H9 (cell line): ENCODE measurements at regions not wholly inside any gene's neighbourhood (a gene's known extent, or its start where the extent isn't known, plus 50 kb on each side); places are given as distances from the start of the nearest gene placed in this dataset.

ENCODE experiments used
- DNase-seq: peaks from one replicate; pipeline ENCODE4 v3.0.0-alpha.2; 2017
- H2AFZ ChIP-seq: one replicate; pipeline ENCODE4 v1.6.1; 2013; ENCODE audit warnings: mild to moderate bottlenecking, low read length, control low read depth, moderate library complexity
- H2AK5ac ChIP-seq: 2 replicates; pipeline ENCODE4 v1.6.1; 2013; ENCODE audit warnings: low read length, control low read depth, mixed read lengths; ENCODE audit not compliant: insufficient read length
- H2BK120ac ChIP-seq: one replicate; pipeline ENCODE4 v1.6.1; 2013; ENCODE audit warnings: low read depth, mild to moderate bottlenecking, low read length, control low read depth, inconsistent platforms; ENCODE audit not compliant: poor library complexity, severe bottlenecking
- H2BK12ac ChIP-seq: 2 replicates; pipeline ENCODE4 v1.6.1; 2013; ENCODE audit warnings: low read length, control low read depth, mixed read lengths, low read depth; ENCODE audit not compliant: insufficient read length
- H2BK15ac ChIP-seq: 2 replicates; pipeline ENCODE4 v1.6.1; 2013; ENCODE audit warnings: low read depth, low read length, control low read depth
- H2BK20ac ChIP-seq: one replicate; pipeline ENCODE4 v1.6.1; 2013; ENCODE audit warnings: low read depth, mild to moderate bottlenecking, low read length, control low read depth, inconsistent platforms; ENCODE audit not compliant: poor library complexity, severe bottlenecking
- H2BK5ac ChIP-seq: 2 replicates; pipeline ENCODE4 v1.6.1; 2013; ENCODE audit warnings: low read length, control low read depth, mixed read lengths; ENCODE audit not compliant: insufficient read length
- H3K14ac ChIP-seq: 2 replicates; pipeline ENCODE4 v1.6.1; 2013; ENCODE audit warnings: low read length, control low read depth; ENCODE audit not compliant: insufficient read depth
- H3K18ac ChIP-seq: 2 replicates; pipeline ENCODE4 v1.6.1; 2013; ENCODE audit warnings: low read depth, mild to moderate bottlenecking, mixed read lengths, low read length, control low read depth; ENCODE audit not compliant: insufficient read length
- H3K23ac ChIP-seq: 2 replicates; pipeline ENCODE4 v1.6.1; 2013; ENCODE audit warnings: low read length, control low read depth, mixed read lengths, low read depth; ENCODE audit not compliant: insufficient read length
- H3K23me2 ChIP-seq: 2 replicates; pipeline ENCODE4 v1.6.1; 2013; ENCODE audit warnings: low read depth, mild to moderate bottlenecking, mixed read lengths, low read length, control low read depth; ENCODE audit not compliant: insufficient read length, poor library complexity, severe bottlenecking
- H3K27ac ChIP-seq: 2 replicates; pipeline ENCODE4 v1.5.1; 2013; ENCODE audit warnings: low read length, control low read depth, mixed read lengths, low read depth; ENCODE audit not compliant: insufficient read length
- H3K27me3 ChIP-seq: 2 replicates; pipeline ENCODE4 v1.6.1; 2013; ENCODE audit warnings: low read length, control low read depth, inconsistent platforms; ENCODE audit not compliant: insufficient read depth
- H3K4ac ChIP-seq: 2 replicates; pipeline ENCODE4 v1.6.1; 2013; ENCODE audit warnings: low read depth, mild to moderate bottlenecking, control low read depth, inconsistent platforms, low read length, moderate library complexity
- H3K4me1 ChIP-seq: 2 replicates; pipeline ENCODE4 v1.6.1; 2013; ENCODE audit warnings: low read length, control low read depth, inconsistent platforms; ENCODE audit not compliant: insufficient read depth
- H3K4me2 ChIP-seq: 2 replicates; pipeline ENCODE4 v1.6.1; 2013; ENCODE audit warnings: low read length, control low read depth, mixed read lengths; ENCODE audit not compliant: insufficient read length, insufficient read depth
- H3K56ac ChIP-seq: 2 replicates; pipeline ENCODE4 v1.6.1; 2013; ENCODE audit warnings: low read depth, mild to moderate bottlenecking, mixed read lengths, low read length, control low read depth; ENCODE audit not compliant: insufficient read length
- H3K79me1 ChIP-seq: 2 replicates; pipeline ENCODE4 v1.6.1; 2013; ENCODE audit warnings: low read depth, mild to moderate bottlenecking, moderate library complexity, low read length, control low read depth, inconsistent platforms; ENCODE audit not compliant: insufficient read depth, poor library complexity, severe bottlenecking
- H3K79me2 ChIP-seq: 2 replicates; pipeline ENCODE4 v1.6.1; 2013; ENCODE audit warnings: low read length, control low read depth, inconsistent platforms; ENCODE audit not compliant: insufficient read depth
- H3K9ac ChIP-seq: 2 replicates; pipeline ENCODE4 v1.6.1; 2013; ENCODE audit warnings: low read length, control low read depth, mixed read lengths; ENCODE audit not compliant: insufficient read length; ENCODE audit errors: extremely low read depth
- H3K9me3 ChIP-seq: one replicate; pipeline ENCODE4 v1.6.1; 2013; ENCODE audit warnings: low read depth, low read length, inconsistent platforms; ENCODE audit not compliant: control insufficient read depth
- H3T11ph ChIP-seq: one replicate; pipeline ENCODE4 v1.6.1; 2013; ENCODE audit warnings: mild to moderate bottlenecking, low read length, control low read depth, inconsistent platforms
- H4K20me1 ChIP-seq: one replicate; pipeline ENCODE4 v1.6.1; 2013; ENCODE audit not compliant: control insufficient read depth, insufficient read length, insufficient read depth
- H4K5ac ChIP-seq: 2 replicates; pipeline ENCODE4 v1.6.1; 2013; ENCODE audit warnings: low read depth, mild to moderate bottlenecking, mixed read lengths, low read length, control low read depth; ENCODE audit not compliant: insufficient read length
- H4K8ac ChIP-seq: replicated peaks from 2 replicates; pipeline ENCODE4 v1.6.1; 2013; ENCODE audit warnings: low read length, control low read depth, mixed read lengths, low read depth; ENCODE audit not compliant: insufficient read length
- H4K91ac ChIP-seq: 2 replicates; pipeline ENCODE4 v1.6.1; 2013; ENCODE audit warnings: low read depth, mild to moderate bottlenecking, moderate library complexity, mixed read lengths, low read length, control low read depth; ENCODE audit not compliant: insufficient read length
- H3K27ac Mint-ChIP-seq, 3 experiments: 2 replicates in 2 of 3; 3 replicates in 1 of 3; pipeline ENCODE4 v1.8.0; 2020 to 2021; ENCODE audit warnings: mixed read lengths in 3 of 3, mild to moderate bottlenecking in 1 of 3, moderate library complexity in 1 of 3
- H3K27me3 Mint-ChIP-seq: 2 replicates; pipeline ENCODE4 v1.8.0; 2021; ENCODE audit warnings: low read depth, mild to moderate bottlenecking, moderate library complexity, mixed read lengths
- H3K36me3 Mint-ChIP-seq, 3 experiments: 2 replicates in 2 of 3; 3 replicates in 1 of 3; pipeline ENCODE4 v1.8.0; 2020 to 2021; ENCODE audit warnings: low read depth in 3 of 3, mixed read lengths in 3 of 3; ENCODE audit not compliant: insufficient read depth in 1 of 3
- H3K4me1 Mint-ChIP-seq, 2 experiments: 2 replicates each; pipeline ENCODE4 v1.8.0; 2020; ENCODE audit warnings: mixed read lengths in 2 of 2
- H3K4me3 Mint-ChIP-seq, 2 experiments: 2 replicates in 1 of 2; 3 replicates in 1 of 2; pipeline ENCODE4 v1.8.0; 2020 to 2021; ENCODE audit warnings: mild to moderate bottlenecking in 2 of 2, mixed read lengths in 2 of 2, moderate library complexity in 1 of 2
- H3K9me3 Mint-ChIP-seq, 2 experiments: 2 replicates in 1 of 2; 3 replicates in 1 of 2; pipeline ENCODE4 v1.8.0; 2020; ENCODE audit warnings: mild to moderate bottlenecking in 2 of 2, mixed read lengths in 2 of 2, moderate library complexity in 1 of 2
- CTCF ChIP-seq: fragments of 200-600 bp; sonication (generic); conservative IDR thresholded peaks from 3 replicates; pipeline ENCODE4 v1.8.0; 2021; ENCODE audit warnings: antibody characterized with exemption, mild to moderate bottlenecking
- WGBS: extraction: QIAGEN DNeasy Blood & Tissue Kit; methylation state at CpG from one replicate; pipeline ENCODE4 v1.1.7; 2013; ENCODE audit warnings: missing lambda C conversion rate, low lambda C conversion rate, mixed read lengths; ENCODE audit not compliant: insufficient read length; ENCODE audit errors: extremely low coverage; 5-methylcytosine and 5-hydroxymethylcytosine counted together

- H3K4me2 ChIP-seq = no peak overlapping the region
- H3K18ac ChIP-seq = no peak overlapping the region
- H3K9me3 ChIP-seq = no peaks in the 10 kb centered on the region
- DNase-seq = no peak
- Mint-ChIP-seq H3K27me3 (no peaks in the 10 kb centered on the region), H3K9me3 (peaks cover 0 to 1% of the 10 kb centered on the region in 2 experiments; a peak in 3 of 5 replicates), H3K27ac (no peak overlapping the region), H3K4me1 (no peaks in the 10 kb centered on the region), H3K36me3 (no peaks in the 10 kb centered on the region), H3K4me3 (no peak overlapping the region)
- no peak overlapping the region for H3K4ac ChIP-seq
- H3K14ac ChIP-seq = no peak overlapping the region
- no peak overlapping the region for H4K91ac ChIP-seq
- no peak overlapping the region for H2BK5ac ChIP-seq
- no peak overlapping the region for H2BK12ac ChIP-seq
- no peaks in the 10 kb centered on the region for H3K79me1 ChIP-seq
- no peaks in the 10 kb centered on the region for H4K20me1 ChIP-seq
- no peak overlapping the region for H3K56ac ChIP-seq
- no peak overlapping the region for H4K8ac ChIP-seq
- no peak for TF ChIP-seq CTCF
- no peaks in the 10 kb centered on the region for H3K79me2 ChIP-seq
- H3K27me3 ChIP-seq = no peaks in the 10 kb centered on the region
- no peak overlapping the region for H2AK5ac ChIP-seq
- no peak overlapping the region for H2BK120ac ChIP-seq
- no peaks in the 10 kb centered on the region for H3K4me1 ChIP-seq
- H3K23ac ChIP-seq = no peak overlapping the region
- peak overlapping the region; percentile 17 for H4K5ac ChIP-seq
- no peak overlapping the region for H2AFZ ChIP-seq
- H2BK20ac ChIP-seq = no peak overlapping the region
- no peak overlapping the region for H2BK15ac ChIP-seq
- no CpG with 5 or more reads among the region's 4 CpGs for WGBS
- no peak overlapping the region for H3T11ph ChIP-seq
- no peaks in the 10 kb centered on the region for H3K23me2 ChIP-seq
- no peak overlapping the region for H3K9ac ChIP-seq
- H3K27ac ChIP-seq = no peak overlapping the region
Measured at GRCh38 chr14:43914041-43914693, 592.9 kb downstream of the FSCB start.
